ENCODE measurements at regions not wholly inside any gene's neighbourhood (a gene's known extent, or its start where the extent isn't known, plus 50 kb on each side); places are given as distances from the start of the nearest gene placed in this dataset.

DNA sequence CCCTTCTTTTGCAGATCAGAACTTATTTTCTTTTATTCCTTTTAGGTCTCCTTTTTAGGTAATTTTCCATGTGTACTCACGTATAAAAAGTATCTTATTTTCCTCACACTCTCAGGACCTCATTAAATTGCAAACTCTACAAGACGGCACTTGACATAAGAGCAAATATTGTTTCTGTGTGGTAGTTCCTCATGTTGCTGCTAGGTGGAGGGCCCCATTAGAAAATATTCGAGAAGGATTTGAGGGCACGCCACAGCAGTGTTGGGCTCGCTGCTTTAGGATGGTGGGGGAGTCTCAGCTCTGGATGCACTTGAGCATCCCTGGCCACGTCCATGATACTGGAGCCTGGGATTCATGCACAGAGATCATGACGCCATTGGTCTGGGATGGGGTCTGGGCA lies 64.9 kb upstream of the ZFP64 start:
- TF ChIP-seq, protein P1, sequence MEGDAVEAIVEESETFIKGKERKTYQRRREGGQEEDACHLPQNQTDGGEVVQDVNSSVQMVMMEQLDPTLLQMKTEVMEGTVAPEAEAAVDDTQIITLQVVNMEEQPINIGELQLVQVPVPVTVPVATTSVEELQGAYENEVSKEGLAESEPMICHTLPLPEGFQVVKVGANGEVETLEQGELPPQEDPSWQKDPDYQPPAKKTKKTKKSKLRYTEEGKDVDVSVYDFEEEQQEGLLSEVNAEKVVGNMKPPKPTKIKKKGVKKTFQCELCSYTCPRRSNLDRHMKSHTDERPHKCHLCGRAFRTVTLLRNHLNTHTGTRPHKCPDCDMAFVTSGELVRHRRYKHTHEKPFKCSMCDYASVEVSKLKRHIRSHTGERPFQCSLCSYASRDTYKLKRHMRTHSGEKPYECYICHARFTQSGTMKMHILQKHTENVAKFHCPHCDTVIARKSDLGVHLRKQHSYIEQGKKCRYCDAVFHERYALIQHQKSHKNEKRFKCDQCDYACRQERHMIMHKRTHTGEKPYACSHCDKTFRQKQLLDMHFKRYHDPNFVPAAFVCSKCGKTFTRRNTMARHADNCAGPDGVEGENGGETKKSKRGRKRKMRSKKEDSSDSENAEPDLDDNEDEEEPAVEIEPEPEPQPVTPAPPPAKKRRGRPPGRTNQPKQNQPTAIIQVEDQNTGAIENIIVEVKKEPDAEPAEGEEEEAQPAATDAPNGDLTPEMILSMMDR (IDR thresholded peaks at IDR 0.05; ENCODE audit: low read depth, low read length): no peak
- no peak overlapping the region for H3K4me3 ChIP-seq (replicated peaks in 1 of 2; ENCODE audit: low read depth in 2 of 2, low read length in 2 of 2)
- DNase-seq (ENCODE audit: low read depth in 2 of 2): no peak

DNA sequence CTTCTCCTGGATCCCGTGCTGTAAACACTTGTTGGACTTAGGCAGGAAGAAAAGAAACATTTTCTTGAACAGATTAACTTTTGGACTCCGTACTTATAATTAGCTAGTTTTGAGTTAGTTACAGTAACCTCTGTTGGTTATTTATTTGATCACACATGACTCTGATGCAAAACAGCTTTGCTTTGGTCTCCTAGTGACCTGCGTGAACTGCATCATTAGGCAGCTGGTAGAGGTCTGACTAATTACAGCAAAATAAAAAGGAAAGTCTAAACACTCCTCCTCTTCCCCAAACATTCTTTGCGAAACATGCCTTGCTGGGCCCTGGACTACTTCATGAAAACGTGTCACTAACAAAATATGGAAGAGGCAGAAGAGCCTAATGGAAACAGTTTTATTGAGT lies 61.1 kb upstream of the ZFP64 start:
- no peak overlapping the region for H3K4me3 ChIP-seq (replicated peaks in 1 of 2; ENCODE audit: low read depth in 2 of 2, low read length in 2 of 2)
- DNase-seq (ENCODE audit: low read depth in 2 of 2): no peak
- TF ChIP-seq, protein P1 (IDR thresholded peaks at IDR 0.05; ENCODE audit: low read depth, low read length): no peak

DNA sequence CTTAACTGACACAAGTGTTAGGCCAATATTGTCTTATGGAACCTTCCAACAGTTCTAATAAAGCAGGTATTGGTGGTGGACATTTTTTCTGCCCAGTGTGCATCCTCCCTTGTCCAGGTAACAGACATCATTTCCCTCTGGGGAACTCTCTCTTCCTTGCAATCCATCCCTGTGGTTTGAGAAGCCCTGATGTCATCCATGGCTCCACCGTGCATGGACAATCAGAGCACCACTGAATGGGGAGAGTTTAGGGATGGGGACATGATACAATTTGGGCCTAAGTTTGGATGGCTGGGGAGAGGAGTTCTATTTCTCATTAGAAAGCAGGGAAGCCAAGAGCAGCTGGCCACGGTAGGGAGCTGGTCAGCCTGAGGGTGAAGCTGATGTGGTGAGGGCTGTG lies 60.2 kb upstream of the ZFP64 start:
- TF ChIP-seq, protein P1 (IDR thresholded peaks at IDR 0.05; ENCODE audit: low read depth, low read length): no peak
- no peak for DNase-seq (ENCODE audit: low read depth in 2 of 2)

DNA sequence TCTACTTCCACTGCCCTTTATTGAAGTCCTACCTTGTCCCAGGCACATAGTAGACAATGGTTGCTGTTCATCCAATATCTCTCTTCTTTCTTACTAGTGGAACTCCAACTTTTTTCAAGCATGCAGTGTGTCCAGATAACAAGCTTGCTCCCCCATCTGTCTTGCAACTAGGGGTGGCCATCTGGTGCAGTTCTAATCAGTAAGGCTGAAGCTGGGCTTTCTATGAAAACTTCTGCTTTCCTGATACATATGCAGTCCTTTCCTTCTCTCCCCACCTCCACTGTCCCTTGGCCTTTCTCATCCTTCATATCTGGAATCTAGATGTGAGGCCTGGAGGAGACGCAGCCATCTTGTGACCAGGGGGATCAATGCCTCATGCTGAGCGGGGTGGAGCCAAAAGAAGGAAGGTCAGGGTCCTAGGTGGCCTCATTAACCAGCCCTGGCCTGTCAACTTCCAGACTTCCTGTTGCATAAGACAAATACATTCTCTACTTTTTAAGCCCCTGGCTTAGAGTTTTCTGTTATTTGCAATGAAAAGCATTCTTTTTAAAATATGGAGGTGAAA lies 59.6 kb upstream of the ZFP64 start:
- H3K4me3 ChIP-seq (replicated peaks in 1 of 2; ENCODE audit: low read depth in 2 of 2, low read length in 2 of 2): no peak overlapping the region
- DNase-seq (ENCODE audit: low read depth in 2 of 2): no peak
- TF ChIP-seq, protein P1 (IDR thresholded peaks at IDR 0.05; ENCODE audit: low read depth, low read length): no peak

More for the DNA sequence above, 60.2 kb upstream of the ZFP64 start:
- no peak overlapping the region for H3K4me3 ChIP-seq (replicated peaks in 1 of 2; ENCODE audit: low read depth in 2 of 2, low read length in 2 of 2)

DNA sequence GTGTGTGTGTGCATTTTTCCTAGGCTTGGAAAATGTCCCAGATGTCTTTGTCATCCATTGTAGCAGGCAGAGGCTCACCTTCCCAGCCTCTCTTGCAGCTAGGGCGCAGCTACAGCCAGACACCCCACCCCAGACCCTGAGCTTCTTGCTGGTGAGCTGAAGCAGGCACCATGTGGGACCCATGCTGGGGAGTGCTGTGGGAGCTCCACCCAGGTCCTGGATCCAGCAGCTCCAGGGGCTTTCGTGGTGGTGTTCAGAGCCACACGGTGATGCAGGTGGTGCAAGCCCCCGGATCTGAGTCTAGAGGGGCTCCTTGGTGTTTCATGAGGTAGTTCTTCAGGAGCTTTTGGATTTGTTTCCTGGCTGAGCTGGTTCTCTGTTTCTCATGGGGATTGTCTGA lies 56.0 kb upstream of the ZFP64 start:
- no peak for DNase-seq (ENCODE audit: low read depth in 2 of 2)
- TF ChIP-seq, protein P1 (IDR thresholded peaks at IDR 0.05; ENCODE audit: low read depth, low read length): no peak
- no peak overlapping the region for H3K4me3 ChIP-seq (replicated peaks in 1 of 2; ENCODE audit: low read depth in 2 of 2, low read length in 2 of 2)

DNA sequence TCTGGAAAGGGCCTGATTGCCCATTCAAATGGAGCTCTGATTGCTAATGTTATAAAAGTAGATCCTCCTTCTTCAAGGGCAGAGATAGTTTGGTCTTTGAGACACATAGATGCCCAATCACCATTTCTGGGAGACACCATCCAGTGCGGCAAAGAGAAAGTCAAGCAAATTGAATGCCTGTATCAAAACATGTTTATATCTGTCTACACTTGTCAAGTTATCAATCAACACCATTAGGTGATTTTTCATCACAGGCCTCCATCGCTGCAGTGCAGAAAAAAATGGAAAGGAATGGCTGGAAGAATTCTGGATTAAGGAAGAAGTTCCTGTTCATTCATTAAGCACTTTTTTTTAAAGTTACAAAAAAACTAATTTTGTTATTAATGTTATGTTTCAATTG lies 54.8 kb upstream of the ZFP64 start:
- DNase-seq (ENCODE audit: low read depth in 2 of 2): no peak
- TF ChIP-seq, protein P1 (IDR thresholded peaks at IDR 0.05; ENCODE audit: low read depth, low read length): no peak
- H3K4me3 ChIP-seq (replicated peaks in 1 of 2; ENCODE audit: low read depth in 2 of 2, low read length in 2 of 2): no peak overlapping the region

DNA sequence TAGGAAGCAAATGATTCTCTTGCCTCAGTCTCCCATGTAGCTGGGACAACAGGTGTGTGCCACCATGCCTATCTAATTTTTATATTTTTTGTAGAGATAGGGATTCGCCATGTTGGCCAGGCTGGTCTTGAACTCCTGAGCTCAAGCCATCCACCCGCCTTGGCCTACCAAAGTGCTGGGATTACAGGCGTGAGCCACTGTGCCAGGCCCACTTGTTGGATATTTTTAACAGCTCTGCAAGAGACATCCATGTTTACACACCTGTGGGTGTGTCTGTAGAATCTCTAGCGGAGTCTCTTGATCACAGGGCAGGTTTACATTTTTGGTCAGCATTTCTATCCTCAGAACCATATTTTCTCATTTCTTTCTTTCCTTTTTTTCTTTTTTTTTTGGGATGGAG lies 53.1 kb upstream of the ZFP64 start:
- TF ChIP-seq, protein P1 (IDR thresholded peaks at IDR 0.05; ENCODE audit: low read depth, low read length): no peak
- no peak overlapping the region for H3K4me3 ChIP-seq (replicated peaks in 1 of 2; ENCODE audit: low read depth in 2 of 2, low read length in 2 of 2)
- no peak for DNase-seq (ENCODE audit: low read depth in 2 of 2)
